ENCODE measurements at regions not wholly inside any gene's neighbourhood (a gene's known extent, or its start where the extent isn't known, plus 50 kb on each side); places are given as distances from the start of the nearest gene placed in this dataset.
"Not testable (repeated sequence)": the region's sequence is repeated elsewhere in the genome, so short reads cannot be mapped to it uniquely, and the experiment has no call there.

DNA sequence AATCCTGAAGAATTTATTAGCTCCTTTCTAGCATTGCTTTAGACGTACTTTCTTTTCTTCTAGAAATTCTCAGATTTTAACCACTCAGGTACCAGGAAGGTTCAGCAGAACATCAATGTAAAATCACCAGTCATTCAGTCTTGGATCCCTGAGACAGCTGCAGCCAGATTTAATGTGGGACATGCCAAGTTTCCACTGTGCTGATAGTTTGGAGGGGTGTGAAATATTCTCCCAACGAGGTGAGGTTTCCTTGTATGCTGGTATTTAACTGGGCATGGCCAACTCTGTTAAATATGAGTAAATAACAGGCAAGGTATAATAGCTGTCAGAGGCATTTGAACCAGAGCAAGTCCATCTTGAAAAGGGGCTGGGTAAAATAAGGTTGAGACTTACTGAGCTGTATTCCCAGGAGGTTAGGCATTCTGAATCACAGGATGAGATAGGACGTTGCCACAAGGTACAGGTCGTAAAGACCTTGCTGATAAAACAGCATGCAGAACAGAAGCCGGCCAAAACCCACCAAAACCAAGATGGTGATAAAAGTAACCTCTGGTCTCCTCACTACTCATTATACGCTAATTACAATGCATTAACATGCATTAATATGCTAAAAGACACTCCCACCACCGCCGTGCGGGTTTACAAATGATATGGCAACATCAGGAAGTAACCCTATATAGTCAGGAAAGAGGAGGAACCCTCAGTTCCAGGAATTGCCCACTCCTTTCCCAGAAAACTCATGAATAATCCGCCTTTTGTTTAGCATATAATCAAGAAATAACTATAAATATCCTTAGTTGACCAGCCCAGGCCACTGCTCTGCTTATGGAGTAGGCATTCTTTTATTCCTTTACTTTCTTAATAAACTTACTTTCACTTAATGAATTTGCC lies 75.2 kb upstream of the RASSF8 start:
- no peak for DNase-seq

DNA sequence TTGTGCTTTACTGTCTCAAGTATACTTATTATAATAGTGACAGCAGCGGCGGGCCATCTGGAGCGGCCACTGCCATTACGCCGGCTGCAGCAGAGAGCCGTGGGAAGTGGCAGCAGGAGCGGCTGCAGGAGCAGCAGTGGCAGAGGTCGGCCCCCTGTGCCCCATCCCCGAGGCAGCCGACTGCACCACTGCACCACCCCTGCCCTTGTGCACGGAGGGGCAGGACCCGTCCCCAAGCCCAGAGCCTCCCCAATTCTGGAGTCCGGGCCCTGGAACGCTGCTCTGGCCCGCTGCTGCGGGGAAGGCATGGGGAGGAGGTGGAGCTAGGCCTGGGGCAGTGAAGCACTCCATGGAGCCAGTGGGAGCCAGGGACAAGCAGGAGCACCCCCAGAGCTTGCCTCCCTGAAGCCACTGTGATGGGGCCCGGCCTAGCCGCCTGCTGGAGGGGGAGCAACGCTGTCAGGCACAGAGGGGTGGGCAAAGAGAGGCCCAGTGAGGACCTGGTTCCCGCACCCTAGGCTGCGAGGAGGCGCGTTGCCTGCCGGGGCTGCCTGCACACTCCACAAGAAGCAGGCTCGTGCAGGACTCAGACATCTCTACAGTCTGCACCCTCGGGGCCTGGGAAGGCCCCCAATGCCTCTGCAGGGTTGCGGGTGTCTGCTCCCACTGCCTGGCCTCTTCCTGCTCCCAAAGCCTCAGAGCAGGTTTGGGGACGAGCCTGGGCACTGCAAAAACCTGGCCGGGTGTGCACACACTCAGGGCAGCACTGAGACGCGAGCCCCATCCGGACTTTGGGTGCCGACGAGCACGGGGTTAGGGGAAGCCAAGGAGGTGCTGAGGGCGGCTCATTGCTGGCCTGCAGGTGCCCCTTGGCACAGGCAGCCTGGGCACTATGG lies 74.2 kb upstream of the RASSF8 start:
- DNase-seq, result no peak

DNA sequence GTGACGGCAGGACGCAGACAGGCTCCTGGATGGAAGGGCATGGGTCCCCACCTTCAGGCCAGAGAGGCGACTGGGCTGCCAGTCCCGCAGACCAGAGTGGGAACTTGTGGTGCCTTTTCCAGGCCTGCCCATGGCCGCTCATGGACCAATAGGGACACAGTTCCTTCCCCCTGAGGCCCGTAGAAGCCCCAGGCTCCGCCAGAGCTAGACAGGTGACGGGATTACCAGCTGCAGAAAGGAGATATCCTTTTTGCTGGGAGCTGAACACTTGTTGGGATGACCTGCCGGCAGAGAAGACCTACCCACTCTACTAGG lies 73.6 kb upstream of the RASSF8 start:
- no peak for DNase-seq

DNA sequence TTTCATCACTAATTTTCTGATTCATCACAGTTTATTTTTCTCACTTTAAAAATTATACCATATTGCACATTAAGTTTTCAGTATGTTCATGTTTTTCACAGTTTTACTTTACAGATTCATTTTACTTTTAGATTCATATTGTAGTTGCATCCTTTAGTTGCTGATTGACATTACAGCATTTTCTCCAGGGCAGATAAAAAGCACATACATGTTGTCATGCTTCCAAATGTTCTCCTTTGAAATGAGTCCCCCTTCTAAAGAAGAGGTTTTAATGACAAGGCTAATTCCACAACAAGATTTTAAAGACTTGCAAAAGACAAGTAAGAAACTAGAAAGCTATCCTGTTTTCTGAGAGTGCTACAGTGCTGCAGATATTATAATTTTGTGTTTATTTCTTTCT lies 72.1 kb upstream of the RASSF8 start:
- DNase-seq, result no peak

DNA sequence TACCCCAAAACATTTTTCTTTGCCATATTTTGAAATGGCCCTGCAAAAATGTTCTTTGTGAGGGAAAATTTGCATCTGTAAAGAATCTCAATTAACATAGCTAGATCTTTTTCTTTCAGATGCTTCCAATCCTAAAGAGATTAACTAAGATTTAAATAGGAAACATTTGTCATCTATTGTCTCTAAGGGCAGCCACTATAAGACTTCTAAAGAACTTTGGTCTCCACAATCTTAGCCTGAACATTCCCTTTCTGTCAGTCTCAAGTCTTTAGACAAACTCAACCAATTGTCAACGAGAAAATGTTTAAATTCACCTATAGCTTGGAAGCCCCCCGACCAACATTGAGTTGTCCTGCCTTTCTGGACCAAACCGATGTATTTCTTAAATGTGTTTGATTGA lies 71.1 kb upstream of the RASSF8 start:
- DNase-seq, result no peak

DNA sequence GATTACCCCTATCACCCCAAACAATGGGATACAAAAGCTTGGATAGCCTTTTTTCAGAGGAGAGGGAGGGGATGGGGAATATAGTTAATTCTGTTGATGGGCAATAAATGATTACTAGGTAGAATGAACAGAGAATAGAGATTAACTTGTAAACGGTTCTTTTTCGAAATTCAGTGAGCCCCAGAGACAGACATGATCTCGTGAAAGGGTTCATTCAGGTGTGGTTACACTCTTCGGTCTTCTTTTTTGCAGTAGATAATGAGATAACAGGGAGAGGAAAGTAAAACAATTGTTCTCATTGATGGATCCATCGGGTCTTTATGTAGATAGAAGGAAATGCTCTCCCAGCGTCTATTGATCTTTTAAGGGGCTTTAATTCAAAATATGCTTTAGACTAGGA lies 69.3 kb upstream of the RASSF8 start:
- DNase-seq, result no peak

DNA sequence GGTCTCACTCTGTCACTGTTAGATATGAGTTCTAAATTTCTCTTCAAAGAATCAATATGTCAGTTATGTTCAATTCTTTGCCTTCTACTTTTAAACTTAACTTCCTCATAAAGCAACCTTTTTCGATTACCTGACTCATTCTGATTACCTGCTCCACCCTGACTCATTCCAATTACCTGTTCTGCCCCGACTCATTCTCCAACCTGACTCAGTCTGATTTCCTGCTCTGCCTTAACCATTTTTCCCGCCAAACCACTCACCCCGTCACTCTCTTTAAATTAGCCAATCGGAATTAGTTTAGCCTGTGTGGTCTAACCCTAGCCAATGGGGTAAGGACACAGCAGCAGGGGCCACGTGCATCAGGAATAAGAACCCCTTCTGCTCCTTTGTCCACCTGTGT lies 67.4 kb upstream of the RASSF8 start:
- not testable (repeated sequence) for DNase-seq

DNA sequence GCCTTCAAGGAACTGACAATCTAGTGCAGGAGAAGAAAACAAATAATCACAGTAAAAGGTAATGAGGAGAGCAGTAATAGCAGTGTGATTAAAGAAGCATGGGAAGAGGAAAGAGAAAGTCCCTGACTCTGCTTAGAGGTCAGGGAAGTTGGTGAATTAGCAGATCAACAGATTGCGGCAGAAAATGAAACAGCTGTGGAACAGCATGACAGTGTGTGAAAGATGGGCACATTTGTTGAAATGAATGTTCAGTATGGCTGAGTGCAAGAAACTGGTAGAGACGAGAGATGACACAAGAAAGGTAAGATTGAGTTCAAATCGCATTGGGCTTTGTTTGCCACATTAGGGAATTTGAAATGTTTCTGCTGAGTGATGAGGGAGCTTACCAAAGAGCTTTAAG lies 63.7 kb upstream of the RASSF8 start:
- DNase-seq, result no peak

DNA sequence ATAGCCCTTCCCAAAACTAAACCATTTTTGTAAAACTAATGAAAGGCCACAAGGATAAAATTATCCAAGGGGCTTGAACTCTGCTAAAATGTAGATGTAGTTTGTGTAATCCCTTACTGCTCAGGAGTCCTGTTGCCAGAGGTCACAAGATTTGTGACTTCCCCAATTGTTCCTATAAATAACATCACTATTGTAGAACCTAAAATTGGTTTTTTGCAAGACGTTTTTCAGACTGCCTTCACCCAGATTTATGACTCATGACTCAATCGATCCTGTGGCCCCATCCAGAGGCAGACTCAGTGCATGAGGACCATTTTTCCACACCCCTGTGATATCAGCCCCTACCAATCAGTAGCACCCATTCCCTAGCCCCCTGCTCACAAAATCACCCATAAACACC lies 61.5 kb upstream of the RASSF8 start:
- DNase-seq, result no peak

DNA sequence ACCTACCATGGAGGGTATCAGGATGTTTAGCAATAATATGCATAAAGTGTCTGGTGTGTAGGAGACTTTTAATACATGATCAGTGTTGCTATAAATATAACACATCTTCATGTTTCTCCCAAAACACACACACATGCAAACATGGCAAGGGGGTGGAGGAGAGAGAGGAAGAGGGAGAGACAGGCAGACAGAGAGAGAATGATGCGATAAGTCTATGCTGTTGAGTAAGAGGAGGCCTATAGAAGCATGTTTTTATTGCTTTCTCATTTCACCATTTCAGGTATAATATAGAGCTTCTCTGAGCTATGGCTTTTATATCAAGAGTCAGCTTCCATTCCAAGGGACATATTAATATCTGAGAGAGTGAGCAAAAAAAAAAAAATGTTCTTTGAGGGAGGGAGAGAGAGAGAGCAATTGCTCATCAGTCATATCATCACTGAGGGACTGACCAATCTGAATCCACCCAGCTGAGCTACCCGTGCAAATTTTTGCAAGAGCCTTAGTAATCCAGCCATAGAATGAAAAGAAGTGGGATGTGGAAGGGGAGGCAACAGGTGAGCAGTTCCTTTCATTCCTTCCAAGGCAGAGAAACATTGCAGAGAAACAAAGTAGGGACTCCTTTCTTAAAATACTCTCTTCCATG lies 54.8 kb upstream of the RASSF8 start:
- no peak for DNase-seq

DNA sequence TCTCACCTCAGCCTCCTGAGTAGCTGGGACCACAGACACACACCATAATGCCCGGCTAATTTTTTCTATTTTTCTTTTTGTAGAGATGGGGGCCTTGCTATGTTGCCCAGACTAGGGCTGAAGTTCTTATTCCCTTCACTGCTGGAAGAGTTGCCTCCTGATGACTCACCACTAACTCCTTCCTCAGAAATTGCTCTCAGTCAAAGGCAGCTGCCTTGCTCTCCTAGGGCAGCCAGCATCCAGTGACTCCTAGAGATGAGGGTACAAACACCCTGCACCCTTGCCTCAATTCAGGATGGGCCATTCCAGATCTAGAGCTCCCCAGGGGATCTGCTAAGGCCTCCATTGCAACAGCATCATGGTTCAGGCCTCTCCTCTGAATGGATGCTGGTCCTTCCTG lies 54.0 kb upstream of the RASSF8 start:
- no peak for DNase-seq

DNA sequence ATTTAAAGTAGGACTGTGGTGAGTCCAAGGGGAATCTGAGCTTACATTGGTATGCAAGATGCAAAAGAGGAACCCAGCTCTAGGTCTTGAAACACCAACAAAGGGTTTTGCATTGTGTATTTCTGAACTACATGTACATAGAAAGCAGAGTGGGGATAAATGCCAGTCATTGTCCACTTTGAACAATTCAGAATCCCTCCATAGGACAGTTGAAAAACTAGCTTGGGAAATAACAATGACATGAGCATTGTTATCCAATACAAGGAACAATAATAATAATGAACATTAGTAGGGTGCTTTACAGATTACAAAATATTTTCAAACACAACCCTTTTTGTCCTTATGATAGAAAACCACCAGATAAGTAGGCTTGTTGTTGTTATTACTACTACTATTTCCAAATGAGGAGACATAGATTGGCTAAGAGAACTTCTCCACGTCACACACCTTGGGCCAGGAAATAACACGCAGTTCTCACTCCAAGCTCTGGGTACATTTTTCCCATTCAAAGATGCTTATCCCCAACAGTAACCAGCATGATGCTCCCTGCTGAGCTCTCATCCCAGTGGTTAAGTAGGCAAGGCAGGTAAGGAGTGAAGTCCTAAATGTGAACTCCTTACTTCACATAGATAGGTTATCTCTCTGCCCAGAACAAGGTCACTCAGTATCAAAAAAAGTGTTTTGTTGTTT lies 51.7 kb upstream of the RASSF8 start:
- DNase-seq, result no peak
